SU-DHL-6 (cell line): ENCODE measurements at regions not wholly inside any gene's neighbourhood (a gene's known extent, or its start where the extent isn't known, plus 50 kb on each side); places are given as distances from the start of the nearest gene placed in this dataset.

Experiments
- H2AFZ ChIP-seq: fragments of 200-600 bp; sonication (generic); 2 replicates; pipeline ENCODE4 v1.6.1; 2014; ENCODE audit warnings: low read depth, mild to moderate bottlenecking, moderate library complexity, mixed read lengths, antibody characterized with exemption, low read length; ENCODE audit not compliant: severe bottlenecking
- H3F3A ChIP-seq: fragments of 200-600 bp; shearing (Covaris generic); 2 replicates; pipeline ENCODE4 v1.6.0; 2016; ENCODE audit warnings: antibody characterized with exemption, mild to moderate bottlenecking; ENCODE audit not compliant: insufficient read depth
- H3K27ac ChIP-seq: fragments of 200-600 bp; sonication (generic); 2 replicates; pipeline ENCODE4 v1.5.1; 2016; ENCODE audit warnings: low read depth, mild to moderate bottlenecking, low read length, moderate library complexity, mixed read lengths
- H3K27me3 ChIP-seq: fragments of 200-600 bp; sonication (generic), shearing (Covaris generic); 2 replicates; pipeline ENCODE4 v1.6.0; 2014; ENCODE audit warnings: mild to moderate bottlenecking, low read length
- H3K36me3 ChIP-seq: fragments of 200-600 bp; sonication (generic); 2 replicates; pipeline ENCODE4 v1.6.1; 2014; ENCODE audit warnings: mild to moderate bottlenecking, low read length, mixed read lengths
- H3K4me2 ChIP-seq: fragments of 300-600, 200-600 bp; shearing (Covaris generic), sonication (generic); 2 replicates; pipeline ENCODE4 v1.6.0; 2014; ENCODE audit warnings: low read length, low read depth, mild to moderate bottlenecking; ENCODE audit not compliant: poor library complexity, severe bottlenecking
- H3K4me3 ChIP-seq: fragments of 200-600 bp; sonication (generic); 2 replicates; pipeline ENCODE4 v1.5.1; 2014; ENCODE audit warnings: antibody characterized with exemption, low read length, mild to moderate bottlenecking, mixed read lengths; ENCODE audit not compliant: insufficient read depth, poor library complexity, severe bottlenecking
- H3K79me2 ChIP-seq: fragments of 200-600 bp; sonication (generic); 2 replicates; pipeline ENCODE4 v1.6.1; 2014; ENCODE audit warnings: mild to moderate bottlenecking, low read length, moderate library complexity; ENCODE audit not compliant: insufficient read depth
- H3K9ac ChIP-seq: fragments of 200-600 bp; sonication (generic); 2 replicates; pipeline ENCODE4 v1.7.0; 2014; ENCODE audit warnings: mild to moderate bottlenecking, low read length
- H3K9me2 ChIP-seq: fragments of 200-600 bp; sonication (generic); replicated peaks from 2 replicates; pipeline ENCODE4 v1.6.1; 2014; ENCODE audit warnings: low read length; ENCODE audit not compliant: insufficient read depth
- H3K9me3 ChIP-seq: fragments of 200-600 bp; sonication (generic); 2 replicates; pipeline ENCODE4 v1.6.1; 2014; ENCODE audit warnings: low read length, mixed read lengths; ENCODE audit not compliant: insufficient read depth
- H4K20me1 ChIP-seq: fragments of 200-600 bp; sonication (generic); 2 replicates; pipeline ENCODE4 v1.6.1; 2014; ENCODE audit warnings: low read depth, mild to moderate bottlenecking, antibody characterized with exemption, low read length, moderate library complexity, mixed read lengths
- CTCF ChIP-seq: fragments of 200-600 bp; sonication (generic); IDR thresholded peaks from one replicate; pipeline ENCODE4 v1.5.1; 2017; ENCODE audit warnings: antibody characterized with exemption, mild to moderate bottlenecking, low read length, moderate library complexity; ENCODE audit not compliant: insufficient read depth, poor library complexity, severe bottlenecking
- EZH2phosphoT487 ChIP-seq: fragments of 200-600 bp; sonication (generic), shearing (Covaris generic); conservative IDR thresholded peaks from 2 replicates; pipeline ENCODE4 v1.6.1; 2018; ENCODE audit warnings: mild to moderate bottlenecking, antibody characterized with exemption, low read length, moderate library complexity, mixed read lengths

DNA sequence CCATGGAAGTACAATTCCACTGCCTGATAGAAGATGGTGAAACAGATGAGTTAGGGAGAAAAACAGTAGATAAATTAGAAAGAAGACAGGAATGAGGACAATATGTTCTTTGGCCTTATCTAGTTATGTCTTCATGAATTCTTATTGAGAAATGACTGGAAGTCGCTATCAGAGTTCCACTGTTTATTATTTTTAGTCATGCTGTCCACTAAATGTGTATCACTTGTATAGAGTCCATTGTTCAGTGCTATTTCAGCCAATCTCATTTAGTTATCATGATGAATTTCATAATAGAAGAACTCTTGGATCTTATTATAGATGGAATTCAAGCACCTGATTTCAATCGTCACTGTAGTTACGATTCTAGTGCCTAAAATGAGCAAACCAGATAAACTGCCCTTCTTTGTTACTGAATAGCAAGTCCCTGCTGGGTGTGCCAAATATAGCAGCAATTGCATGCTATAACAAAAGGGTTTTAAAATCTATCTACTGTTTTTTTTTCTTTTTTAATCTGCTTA, 177.7 kb upstream of the COL1A2 start:
- no peak overlapping the region for H3K9ac ChIP-seq
- no peaks in the 10 kb centered on the region; the same call in 1 of the 2 replicates for H4K20me1 ChIP-seq
- H3K27me3 ChIP-seq, result no peaks in the 10 kb centered on the region
- no peaks in the 10 kb centered on the region for H3K79me2 ChIP-seq
- H3K9me3 ChIP-seq, result no peaks in the 10 kb centered on the region
- no peak overlapping the region for H3K4me3 ChIP-seq
- no peaks in the 10 kb centered on the region for H3K9me2 ChIP-seq
- H2AFZ ChIP-seq, result no peak overlapping the region
- H3K4me2 ChIP-seq, result no peak overlapping the region
- H3F3A ChIP-seq, result no peaks in the 10 kb centered on the region
- no peaks in the 10 kb centered on the region for H3K36me3 ChIP-seq
- TF ChIP-seq EZH2phosphoT487 (no peak), CTCF (no peak)
- no peak overlapping the region for H3K27ac ChIP-seq

GRCh38 chr7:94217766-94218165, 176.9 kb upstream of the COL1A2 start:
- Histone ChIP-seq H3K9me3 (no peaks in the 10 kb centered on the region), H3K4me2 (no peak overlapping the region), H3K36me3 (no peaks in the 10 kb centered on the region), H3K4me3 (no peak overlapping the region), H3K9me2 (no peaks in the 10 kb centered on the region), H3K9ac (no peak overlapping the region), H3K27me3 (no peaks in the 10 kb centered on the region), H4K20me1 (no peaks in the 10 kb centered on the region; the same call in 1 of the 2 replicates), H3K27ac (no peak overlapping the region), H3K79me2 (no peaks in the 10 kb centered on the region), H2AFZ (no peak overlapping the region), H3F3A (no peaks in the 10 kb centered on the region)
- TF ChIP-seq EZH2phosphoT487, result no peak
- no peak for TF ChIP-seq CTCF

GRCh38 chr7:94222516-94222915, 172.2 kb upstream of the COL1A2 start:
- Histone ChIP-seq H3K9ac (no peak overlapping the region), H3K36me3 (no peaks in the 10 kb centered on the region), H2AFZ (no peak overlapping the region), H3K9me2 (no peaks in the 10 kb centered on the region), H3K79me2 (no peaks in the 10 kb centered on the region), H3K9me3 (no peaks in the 10 kb centered on the region), H3K27ac (no peak overlapping the region), H4K20me1 (no peaks in the 10 kb centered on the region), H3K4me2 (no peak overlapping the region), H3K27me3 (no peaks in the 10 kb centered on the region), H3F3A (no peaks in the 10 kb centered on the region), H3K4me3 (no peak overlapping the region)
- TF ChIP-seq EZH2phosphoT487, result no peak

- no peaks in the 10 kb centered on the region for H3K79me2 ChIP-seq
- no peak for TF ChIP-seq CTCF
- TF ChIP-seq EZH2phosphoT487, result no peak
- H3K27ac ChIP-seq, result no peak overlapping the region
- H2AFZ ChIP-seq, result no peak overlapping the region
- H3K36me3 ChIP-seq, result no peaks in the 10 kb centered on the region
- no peaks in the 10 kb centered on the region for H3K9me2 ChIP-seq
- H3K4me3 ChIP-seq, result no peak overlapping the region
- H3K9me3 ChIP-seq, result no peaks in the 10 kb centered on the region
- no peak overlapping the region for H3K9ac ChIP-seq
- H3F3A ChIP-seq, result no peaks in the 10 kb centered on the region
- H3K4me2 ChIP-seq, result no peak overlapping the region
- no peaks in the 10 kb centered on the region for H3K27me3 ChIP-seq
- H4K20me1 ChIP-seq, result no peaks in the 10 kb centered on the region
Measured at GRCh38 chr7:94223375-94224084, 171.2 kb upstream of the COL1A2 start.
